A549 (cell line): ENCODE measurements at regions not wholly inside any gene's neighbourhood (a gene's known extent, or its start where the extent isn't known, plus 50 kb on each side); places are given as distances from the start of the nearest gene placed in this dataset.

Source experiments
- ATAC-seq, 2 experiments: fragments of 200-7000 bp in 1 of 2; fragments of >200 bp in 1 of 2; cut with Nextera tagmentation in 1 of 2; cut with Tn5 transposase in 1 of 2; 3 replicates each; pipeline versions ENCODE4 v1.8.0 to v1.9.1; 2018 to 2020; ENCODE audit warnings: mild to moderate bottlenecking in 1 of 2, moderate library complexity in 1 of 2
- CTCF ChIA-PET: fragments of 300-600 bp; sonication (Branson Sonifier 250); formaldehyde crosslinking; extraction: SDS; loops from one replicate; lab custom pipeline; 2021; ENCODE audit warnings: antibody characterized with exemption, inconsistent platforms; lab: Yijun Ruan, JAX
- POLR2A ChIA-PET: fragments of 350-600 bp; formaldehyde crosslinking; extraction: SDS; loops from one replicate; lab custom pipeline; 2021; ENCODE audit warnings: antibody characterized with exemption, inconsistent platforms; lab: Yijun Ruan, JAX
- DNase-seq, 2 experiments: peaks; one replicate each; pipeline versions ENCODE4 v3.0.0 to v3.0.0-alpha.2; 2011 to 2016; ENCODE audit warnings: low read depth in 1 of 2, low spot score in 1 of 2
- FAIRE-seq: peaks from 2 replicates; lab custom pipeline; 2011; peaks lifted over from hg19 to GRCh38; lab: Jason Lieb, UNC
- H3K27ac ChIP-seq, 2 experiments: fragments of >200 bp; sonication (Bioruptor Twin); formaldehyde crosslinking; 3 replicates each; pipeline ENCODE4 v1.5.1; 2016 to 2017
- H3K4me1 ChIP-seq: fragments of >200 bp; sonication (Bioruptor Twin); formaldehyde crosslinking; 3 replicates; pipeline ENCODE4 v1.6.1; 2016
- H3K4me2 ChIP-seq: fragments of >200 bp; sonication (Bioruptor Twin); formaldehyde crosslinking; 3 replicates; pipeline ENCODE4 v1.6.1; 2016
- H3K4me3 ChIP-seq: fragments of >200 bp; sonication (Bioruptor Twin); formaldehyde crosslinking; 3 replicates; pipeline ENCODE4 v1.5.1; 2016
- H3K9me3 ChIP-seq: fragments of >200 bp; sonication (Bioruptor Twin); formaldehyde crosslinking; 3 replicates; pipeline ENCODE4 v1.6.1; 2016
- BHLHE40 ChIP-seq: IDR thresholded peaks from 2 replicates; pipeline ENCODE4 v1.6.1; 2012; ENCODE audit warnings: low read depth, low read length, inconsistent platforms
- CHD4 ChIP-seq: fragments of 200-600 bp; sonication (generic); IDR thresholded peaks from 2 replicates; pipeline ENCODE4 v1.6.1; 2016; ENCODE audit warnings: antibody characterized with exemption, mild to moderate bottlenecking, borderline replicate concordance
- ESRRA ChIP-seq: fragments of 150-350 bp; IDR thresholded peaks from 2 replicates; pipeline ENCODE4 v1.6.1; 2014; ENCODE audit warnings: mild to moderate bottlenecking, low read length, borderline replicate concordance
- GATA3 ChIP-seq: IDR thresholded peaks from 2 replicates; pipeline ENCODE4 v1.6.1; 2012; ENCODE audit warnings: borderline replicate concordance
- KDM1A ChIP-seq: fragments of 200-600 bp; sonication (generic); IDR thresholded peaks from 2 replicates; pipeline ENCODE4 v1.6.1; 2016; ENCODE audit warnings: low read depth, mild to moderate bottlenecking
- MAZ ChIP-seq: fragments of 150-350 bp; IDR thresholded peaks from 2 replicates; pipeline ENCODE4 v1.6.1; 2014; ENCODE audit warnings: antibody characterized with exemption, low read depth, low read length, borderline replicate concordance
- NFE2L2 ChIP-seq: fragments of 150-350 bp; conservative IDR thresholded peaks from 2 replicates; pipeline ENCODE4 v1.6.1; 2014; ENCODE audit warnings: low read length
- NPAS2 ChIP-seq: fragments of 250-450 bp; sonication (Bioruptor Pico); IDR thresholded peaks from 2 replicates; pipeline ENCODE4 v1.8.0; 2022; ENCODE audit warnings: mild to moderate bottlenecking, moderate library complexity, borderline replicate concordance
- NR3C1 ChIP-seq: fragments of >200 bp; sonication (Bioruptor Twin); formaldehyde crosslinking; IDR thresholded peaks from 3 replicates; pipeline ENCODE4 v1.6.1; 2017
- POLR2A ChIP-seq: IDR thresholded peaks from 2 replicates; pipeline ENCODE4 v1.6.1; 2012; ENCODE audit warnings: mild to moderate bottlenecking, low read length
- RCOR1 ChIP-seq: fragments of 150-350 bp; IDR thresholded peaks from 2 replicates; pipeline ENCODE4 v1.6.1; 2014; ENCODE audit warnings: antibody characterized with exemption, low read length, low read depth
- RFX5 ChIP-seq: fragments of 450-650 bp; IDR thresholded peaks from 2 replicates; pipeline ENCODE4 v1.7.1; 2014; ENCODE audit warnings: antibody characterized with exemption, mild to moderate bottlenecking, moderate library complexity
- SMC3 ChIP-seq: fragments of >200 bp; sonication (Bioruptor Twin); formaldehyde crosslinking; IDR thresholded peaks from 3 replicates; pipeline ENCODE4 v1.6.1; 2018; ENCODE audit warnings: inconsistent platforms
- TFCP2L1 ChIP-seq: fragments of 250-450 bp; sonication (Bioruptor Pico); IDR thresholded peaks from 2 replicates; pipeline ENCODE4 v1.5.0; 2021; ENCODE audit warnings: mild to moderate bottlenecking
- TP53 ChIP-seq: fragments of 250-450 bp; sonication (Bioruptor Pico); IDR thresholded peaks from 2 replicates; pipeline ENCODE4 v1.5.0; 2021; ENCODE audit warnings: mild to moderate bottlenecking, moderate library complexity
- WGBS: methylation state at CpG from one replicate; pipeline ENCODE4 v1.1.6; 2017; ENCODE audit errors: missing lambda C conversion rate; 5-methylcytosine and 5-hydroxymethylcytosine counted together
- TF ChIP-seq, protein P1 (sequence below): IDR thresholded peaks from 2 replicates; pipeline ENCODE4 v1.6.1; 2012; ENCODE audit warnings: low read depth, borderline replicate concordance

GRCh38 chr21:29246614-29247013, 52.1 kb upstream of the BACH1 start:
- Histone ChIP-seq H3K4me1 (no peaks in the 10 kb centered on the region), H3K4me3 (no peak overlapping the region), H3K9me3 (no peaks in the 10 kb centered on the region)
- no peak for ATAC-seq
- CTCF ChIA-PET, result no interaction called here
- 95% methylated on average over 2 of the region's 2 CpGs for WGBS
- TF ChIP-seq GATA3 (no peak), NR3C1 (no peak), KDM1A (no peak), NFE2L2 (no peak), NPAS2 (CRISPR knock-in tag) (no peak), POLR2A (no peak), MAZ (no peak), TFCP2L1 (CRISPR knock-in tag) (no peak), RCOR1 (no peak)
- TF ChIP-seq, protein P1, sequence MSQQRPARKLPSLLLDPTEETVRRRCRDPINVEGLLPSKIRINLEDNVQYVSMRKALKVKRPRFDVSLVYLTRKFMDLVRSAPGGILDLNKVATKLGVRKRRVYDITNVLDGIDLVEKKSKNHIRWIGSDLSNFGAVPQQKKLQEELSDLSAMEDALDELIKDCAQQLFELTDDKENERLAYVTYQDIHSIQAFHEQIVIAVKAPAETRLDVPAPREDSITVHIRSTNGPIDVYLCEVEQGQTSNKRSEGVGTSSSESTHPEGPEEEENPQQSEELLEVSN, result no peak
- TF ChIP-seq, all 56 proteins: peak for 0
- DNase-seq, result no peak
- POLR2A ChIA-PET, result no interaction called here
- no peak for FAIRE-seq
- no peak overlapping the region for H3K4me2 ChIP-seq
- H3K27ac ChIP-seq, result no peak overlapping the region

- CTCF ChIA-PET, result interaction anchor here (1.3 kb wide), 1 partner anchor 20 kb away, joined by 3 read pairs; no protein-coding TSS in a partner anchor
- no peak overlapping the region for H3K4me3 ChIP-seq
- DNase-seq (no peak), FAIRE-seq (no peak), ATAC-seq (no peak)
- POLR2A ChIA-PET, result no interaction called here
- no peak overlapping the region for H3K4me2 ChIP-seq
- no peak overlapping the region for H3K27ac ChIP-seq
- TF ChIP-seq ESRRA (no peak), BHLHE40 (no peak), NR3C1 (no peak), TP53 (CRISPR knock-in tag) (no peak), CHD4 (no peak), SMC3 (no peak), POLR2A (no peak), TFCP2L1 (CRISPR knock-in tag) (no peak), RFX5 (no peak)
- WGBS, result 50% methylated on average over 1 of the region's 1 CpG
- H3K4me1 ChIP-seq, result no peaks in the 10 kb centered on the region
- peaks cover 5% of the 10 kb centered on the region; the same call in 2 of the 3 replicates for H3K9me3 ChIP-seq
Observed at GRCh38 chr21:29248124-29248523, 50.6 kb upstream of the BACH1 start.
